Brain microvascular endothelial cell (primary cell): ENCODE measurements at regions not wholly inside any gene's neighbourhood (a gene's known extent, or its start where the extent isn't known, plus 50 kb on each side); places are given as distances from the start of the nearest gene placed in this dataset.

Experiments
- DNase-seq: peaks from one replicate; pipeline ENCODE4 v3.0.0-alpha.2; 2020
- H3K27ac ChIP-seq: fragments of 250-450 bp; sonication (Bioruptor Pico); 2 replicates; pipeline ENCODE4 v1.5.1; 2020; ENCODE audit warnings: mild to moderate bottlenecking, moderate library complexity
- H3K27me3 ChIP-seq: fragments of 250-450 bp; sonication (Bioruptor Pico); replicated peaks from 2 replicates; pipeline ENCODE4 v1.5.1; 2020; ENCODE audit warnings: mild to moderate bottlenecking
- H3K36me3 ChIP-seq: fragments of 250-450 bp; sonication (Bioruptor Pico); replicated peaks from 2 replicates; pipeline ENCODE4 v1.5.1; 2020; ENCODE audit warnings: mild to moderate bottlenecking
- H3K4me3 ChIP-seq: 2 replicates; pipeline ENCODE4 v1.5.1; 2011; ENCODE audit warnings: low read depth, mild to moderate bottlenecking, control low read depth, low read length, moderate library complexity
- in situ Hi-C: cut with HindIII; loops from 2 replicates; pipeline ENCODE4 v1.10.0; 2017; ENCODE audit warnings: low sequenced_read_pairs, low pct_ligation_motif_present
- TF ChIP-seq, protein P1 (sequence below): IDR thresholded peaks from 2 replicates; pipeline ENCODE4 v1.5.1; 2011; ENCODE audit warnings: low read depth, mild to moderate bottlenecking, moderate library complexity, low read length, control low read depth, inconsistent platforms; ENCODE audit errors: missing control alignments

GRCh38 chr21:35215870-35216269, 166.8 kb upstream of the RUNX1 start:
- TF ChIP-seq, protein P1, sequence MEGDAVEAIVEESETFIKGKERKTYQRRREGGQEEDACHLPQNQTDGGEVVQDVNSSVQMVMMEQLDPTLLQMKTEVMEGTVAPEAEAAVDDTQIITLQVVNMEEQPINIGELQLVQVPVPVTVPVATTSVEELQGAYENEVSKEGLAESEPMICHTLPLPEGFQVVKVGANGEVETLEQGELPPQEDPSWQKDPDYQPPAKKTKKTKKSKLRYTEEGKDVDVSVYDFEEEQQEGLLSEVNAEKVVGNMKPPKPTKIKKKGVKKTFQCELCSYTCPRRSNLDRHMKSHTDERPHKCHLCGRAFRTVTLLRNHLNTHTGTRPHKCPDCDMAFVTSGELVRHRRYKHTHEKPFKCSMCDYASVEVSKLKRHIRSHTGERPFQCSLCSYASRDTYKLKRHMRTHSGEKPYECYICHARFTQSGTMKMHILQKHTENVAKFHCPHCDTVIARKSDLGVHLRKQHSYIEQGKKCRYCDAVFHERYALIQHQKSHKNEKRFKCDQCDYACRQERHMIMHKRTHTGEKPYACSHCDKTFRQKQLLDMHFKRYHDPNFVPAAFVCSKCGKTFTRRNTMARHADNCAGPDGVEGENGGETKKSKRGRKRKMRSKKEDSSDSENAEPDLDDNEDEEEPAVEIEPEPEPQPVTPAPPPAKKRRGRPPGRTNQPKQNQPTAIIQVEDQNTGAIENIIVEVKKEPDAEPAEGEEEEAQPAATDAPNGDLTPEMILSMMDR = no peak
- in situ Hi-C loops = no loop called here
- H3K27ac ChIP-seq = no peak overlapping the region
- no peaks in the 10 kb centered on the region for H3K27me3 ChIP-seq
- H3K36me3 ChIP-seq = no peaks in the 10 kb centered on the region
- no peak for DNase-seq
- H3K4me3 ChIP-seq = no peak overlapping the region

- in situ Hi-C loops = no loop called here
- H3K27ac ChIP-seq = no peak overlapping the region
- no peaks in the 10 kb centered on the region for H3K27me3 ChIP-seq
- DNase-seq = no peak
- H3K36me3 ChIP-seq = no peaks in the 10 kb centered on the region
- TF ChIP-seq, protein P1 = no peak
- no peak overlapping the region for H3K4me3 ChIP-seq
Observed at GRCh38 chr21:35212393-35213127, 163.5 kb upstream of the RUNX1 start.

DNA sequence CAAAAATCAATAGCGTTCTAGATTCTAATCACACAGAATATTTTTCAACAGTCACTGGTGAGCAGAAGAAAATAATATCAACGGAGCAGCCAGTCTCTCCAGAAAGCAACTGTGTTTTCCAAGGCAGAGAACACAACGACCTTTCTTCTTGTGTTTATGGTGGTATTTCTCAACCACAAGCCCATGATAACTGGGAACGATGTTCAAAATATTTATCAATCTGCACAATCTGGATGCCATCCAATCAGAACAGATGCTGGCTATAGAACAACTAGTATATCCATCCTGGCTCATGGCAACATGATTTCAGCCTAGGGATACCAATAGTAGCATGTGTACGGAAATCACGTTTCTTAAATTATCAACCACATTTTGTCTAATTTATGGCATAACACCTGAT, 162.7 kb upstream of the RUNX1 start:
- no peaks in the 10 kb centered on the region for H3K36me3 ChIP-seq
- H3K27me3 ChIP-seq = no peaks in the 10 kb centered on the region
- no peak overlapping the region for H3K4me3 ChIP-seq
- TF ChIP-seq, protein P1 = no peak
- in situ Hi-C loops = no loop called here
- DNase-seq = no peak
- no peak overlapping the region for H3K27ac ChIP-seq

DNA sequence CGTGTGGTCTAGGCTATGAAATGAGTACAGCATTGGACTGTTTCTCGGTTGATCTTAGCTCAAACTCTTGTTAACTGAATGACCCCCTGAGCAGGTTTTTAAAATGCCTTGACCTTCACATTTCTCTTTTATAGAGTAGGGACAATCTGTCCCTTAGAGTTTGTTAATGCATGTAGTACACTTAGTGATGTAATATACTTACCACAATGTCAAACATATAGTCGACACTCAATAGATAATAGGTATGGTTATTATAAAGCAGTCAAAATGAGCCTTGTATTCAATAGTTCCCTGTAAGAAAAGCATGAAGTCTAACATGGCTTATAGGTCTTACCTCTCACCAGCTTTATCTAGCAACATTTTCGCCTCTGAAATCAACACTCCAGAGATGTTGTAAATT, 161.0 kb upstream of the RUNX1 start:
- TF ChIP-seq, protein P1 = no peak
- Histone ChIP-seq H3K36me3 (no peaks in the 10 kb centered on the region), H3K27ac (no peak overlapping the region), H3K4me3 (no peak overlapping the region), H3K27me3 (no peaks in the 10 kb centered on the region)
- in situ Hi-C loops = no loop called here
- DNase-seq = no peak

DNA sequence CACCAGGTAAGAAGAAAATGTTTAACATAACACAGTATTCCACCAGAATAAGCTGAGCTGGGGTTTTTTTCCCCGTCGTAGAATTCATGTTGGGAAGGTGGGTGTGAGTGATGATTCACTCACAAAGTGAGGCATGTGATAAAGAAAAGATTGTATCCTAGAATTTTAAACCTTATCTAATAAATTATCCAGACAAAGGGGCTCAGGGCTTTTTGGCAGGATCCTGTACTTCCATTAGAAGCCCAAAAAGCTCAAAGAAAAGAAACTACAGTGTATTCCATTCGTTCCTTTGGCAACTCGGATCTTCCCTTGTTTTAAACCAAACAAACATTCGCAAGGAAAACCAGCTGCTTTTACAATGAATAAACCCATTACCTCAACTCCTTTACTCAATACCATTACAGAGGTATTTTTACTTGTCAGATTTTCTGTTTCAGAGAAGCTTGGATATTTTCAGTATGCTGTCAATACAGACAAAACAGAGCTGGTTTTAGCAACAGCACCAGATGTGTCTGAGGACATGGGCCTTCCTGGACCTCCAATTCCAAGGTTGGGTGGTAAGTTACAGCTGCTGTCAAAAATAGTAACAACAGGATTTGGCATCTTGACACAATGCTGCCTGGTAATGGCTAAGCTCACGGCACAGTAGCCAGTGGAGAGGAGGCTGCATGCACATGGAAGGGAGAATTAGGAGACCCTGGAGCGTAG, 159.9 kb upstream of the RUNX1 start:
- Histone ChIP-seq H3K4me3 (no peak overlapping the region), H3K27me3 (no peaks in the 10 kb centered on the region), H3K36me3 (no peaks in the 10 kb centered on the region), H3K27ac (peak overlapping the region; percentile 67)
- in situ Hi-C loops = no loop called here
- DNase-seq = no peak
- TF ChIP-seq, protein P1 = no peak
